Thyroid gland (tissue), 4 donors: ENCODE measurements at regions not wholly inside any gene's neighbourhood (a gene's known extent, or its start where the extent isn't known, plus 50 kb on each side); places are given as distances from the start of the nearest gene placed in this dataset.

ENCODE experiments used
- CTCF ChIP-seq, 6 experiments: fragments of 200-600 bp in 3 of 6; fragments of 450-650 bp in 3 of 6; sonication (generic) in 3 of 6; IDR thresholded peaks; one replicate each; pipeline ENCODE4 v1.5.1; 2016 to 2019; ENCODE audit warnings: antibody characterized with exemption in 6 of 6, mild to moderate bottlenecking in 2 of 6, inconsistent platforms in 1 of 6, moderate library complexity in 1 of 6
- POLR2A ChIP-seq, 2 donors: fragments of 450-650 bp; IDR thresholded peaks; one replicate each; pipeline ENCODE4 v1.6.1; 2017; ENCODE audit warnings: antibody characterized with exemption in 2 of 2, mild to moderate bottlenecking in 2 of 2, moderate library complexity in 1 of 2

- TF ChIP-seq CTCF (IDR thresholded peaks at IDR 0.05) (peak in 5 of 6 experiments; percentile 32 to 86 (median 57)), POLR2A (IDR thresholded peaks at IDR 0.05) (no peak)
These were observed 157.4 kb upstream of the RGPD4 start for GRCh38 chr2:107669335-107669734.
